ENCODE measurements at regions not wholly inside any gene's neighbourhood (a gene's known extent, or its start where the extent isn't known, plus 50 kb on each side); places are given as distances from the start of the nearest gene placed in this dataset.

- Histone ChIP-seq H3K27ac (no peak overlapping the region), H3K9me3 (no peaks in the 10 kb centered on the region), H3K4me1 (no peaks in the 10 kb centered on the region), H3K36me3 (no peaks in the 10 kb centered on the region), H3K27me3 (no peaks in the 10 kb centered on the region), H3K4me3 (no peak overlapping the region)
- DNase-seq = no peak
- TF ChIP-seq POLR2AphosphoS5 (IDR thresholded peaks at IDR 0.05) = no peak
- no peak for TF ChIP-seq POLR2A (IDR thresholded peaks at IDR 0.05)
- TF ChIP-seq EP300 (IDR thresholded peaks at IDR 0.05; ENCODE audit: low read depth) = no peak
- no peak for TF ChIP-seq CTCF (IDR thresholded peaks at IDR 0.05)
- intact Hi-C loops (cut with DNase I; ENCODE audit: low total_unique reads) = no loop called here
- WGBS, 2 donors (ENCODE audit: low coverage in 1 of 2) = 87 to 100% methylated on average over 2 of the region's 2 CpGs
- in situ Hi-C loops (cut with MboI; ENCODE audit: low pct_ligation_motif_present in 1 of 4, low pct_unique_long_range_greater_than_20kb in 1 of 4, low sequenced_read_pairs in 3 of 4) = no loop called here
These were observed 128.4 kb downstream of the FAM76B start for GRCh38 chr11:95661162-95661561.

GRCh38 chr11:95660038-95660437, 129.5 kb downstream of the FAM76B start:
- Histone ChIP-seq H3K27me3 (no peaks in the 10 kb centered on the region), H3K4me1 (no peaks in the 10 kb centered on the region), H3K36me3 (no peaks in the 10 kb centered on the region), H3K27ac (no peak overlapping the region), H3K9me3 (no peaks in the 10 kb centered on the region), H3K4me3 (no peak overlapping the region)
- DNase-seq = no peak
- intact Hi-C loops (cut with DNase I; ENCODE audit: low total_unique reads) (no loop called here), in situ Hi-C loops (cut with MboI; ENCODE audit: low pct_ligation_motif_present in 1 of 4, low pct_unique_long_range_greater_than_20kb in 1 of 4, low sequenced_read_pairs in 3 of 4) (no loop called here)
- no peak for TF ChIP-seq CTCF (IDR thresholded peaks at IDR 0.05)
- TF ChIP-seq POLR2A (IDR thresholded peaks at IDR 0.05) = no peak
- TF ChIP-seq POLR2AphosphoS5 (IDR thresholded peaks at IDR 0.05) = no peak
- TF ChIP-seq EP300 (IDR thresholded peaks at IDR 0.05; ENCODE audit: low read depth) = no peak

DNA sequence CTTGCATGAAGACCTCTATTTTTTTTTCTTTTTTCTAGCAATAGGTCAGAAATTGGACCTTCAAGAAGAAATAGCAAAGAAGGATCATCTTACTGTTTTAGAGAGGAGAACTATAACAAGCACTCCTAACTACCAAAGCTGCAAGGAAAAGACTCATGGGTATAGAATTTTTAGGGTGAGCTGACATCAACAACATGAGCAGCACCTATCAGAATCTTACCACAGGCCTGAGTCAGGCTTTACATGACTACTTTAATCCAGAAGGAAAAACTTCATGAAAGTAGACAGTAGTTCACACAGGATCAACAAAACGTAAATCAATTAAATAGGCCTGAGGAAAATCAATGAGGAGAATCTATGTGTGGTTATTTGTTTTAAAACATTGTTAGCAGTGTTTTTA, 130.5 kb downstream of the FAM76B start:
- in situ Hi-C loops (cut with MboI; ENCODE audit: low pct_ligation_motif_present in 1 of 4, low pct_unique_long_range_greater_than_20kb in 1 of 4, low sequenced_read_pairs in 3 of 4) (no loop called here), intact Hi-C loops (cut with DNase I; ENCODE audit: low total_unique reads) (no loop called here)
- Histone ChIP-seq H3K36me3 (no peaks in the 10 kb centered on the region), H3K4me1 (no peaks in the 10 kb centered on the region), H3K27ac (no peak overlapping the region), H3K27me3 (no peaks in the 10 kb centered on the region), H3K4me3 (no peak overlapping the region), H3K9me3 (no peaks in the 10 kb centered on the region)
- TF ChIP-seq POLR2A (IDR thresholded peaks at IDR 0.05) (no peak), POLR2AphosphoS5 (IDR thresholded peaks at IDR 0.05) (no peak)
- 44 to 75% methylated on average over 1 of the region's 1 CpG for WGBS, 2 donors (ENCODE audit: low coverage in 1 of 2)
- no peak for DNase-seq

GRCh38 chr11:95655536-95655935, 134.0 kb downstream of the FAM76B start:
- intact Hi-C loops (cut with DNase I; ENCODE audit: low total_unique reads) = no loop called here
- 50 to 67% methylated on average over 1 of the region's 1 CpG for WGBS, 2 donors (ENCODE audit: low coverage in 1 of 2)

More at GRCh38 chr11:95655536-95655935, 134.0 kb downstream of the FAM76B start:
- in situ Hi-C loops (cut with MboI; ENCODE audit: low pct_ligation_motif_present in 1 of 4, low pct_unique_long_range_greater_than_20kb in 1 of 4, low sequenced_read_pairs in 3 of 4) = no loop called here
- Histone ChIP-seq H3K27ac (no peak overlapping the region), H3K9me3 (no peaks in the 10 kb centered on the region), H3K4me1 (no peaks in the 10 kb centered on the region), H3K36me3 (no peaks in the 10 kb centered on the region), H3K27me3 (no peaks in the 10 kb centered on the region), H3K4me3 (no peak overlapping the region)
- no peak for DNase-seq
- TF ChIP-seq CTCF (IDR thresholded peaks at IDR 0.05) (no peak), POLR2A (IDR thresholded peaks at IDR 0.05) (no peak), POLR2AphosphoS5 (IDR thresholded peaks at IDR 0.05) (no peak), EP300 (IDR thresholded peaks at IDR 0.05; ENCODE audit: low read depth) (no peak)

All from transverse colon (tissue), 4 donors.